GM12865 (cell line): ENCODE measurements at regions not wholly inside any gene's neighbourhood (a gene's known extent, or its start where the extent isn't known, plus 50 kb on each side); places are given as distances from the start of the nearest gene placed in this dataset.

ENCODE experiments used
- DNase-seq: peaks from one replicate; pipeline ENCODE4 v3.0.0; 2010; ENCODE audit warnings: low read depth
- H3K4me3 ChIP-seq: 2 replicates; pipeline ENCODE4 v1.5.1; 2011; ENCODE audit warnings: mild to moderate bottlenecking, low read depth, low read length, control low read depth
- TF ChIP-seq, protein P1 (sequence below): IDR thresholded peaks from 2 replicates; pipeline ENCODE4 v1.5.1; 2011; ENCODE audit warnings: low read length, control low read depth, low read depth, inconsistent platforms; ENCODE audit not compliant: insufficient read depth; ENCODE audit errors: missing control alignments

DNA sequence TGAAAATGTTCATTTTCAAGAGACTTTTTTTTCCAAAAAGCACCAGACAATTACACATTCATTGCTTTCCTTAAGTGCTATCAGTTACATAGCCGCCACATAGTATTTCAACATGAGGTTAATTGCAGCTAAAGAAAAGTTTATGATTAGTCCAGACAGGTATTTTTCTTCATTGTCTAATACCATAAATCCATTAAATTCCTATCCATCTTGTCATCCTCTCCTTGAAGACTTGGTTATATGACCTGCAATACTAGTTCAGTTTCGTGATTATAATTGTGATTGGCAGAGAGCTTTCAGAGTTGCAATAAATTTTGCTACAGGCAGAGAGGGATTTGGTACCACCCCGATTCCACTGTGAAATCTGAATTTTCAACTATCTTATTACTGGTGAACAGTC lies 437.7 kb downstream of the GPATCH2 start:
- DNase-seq: no peak
- H3K4me3 ChIP-seq: no peak overlapping the region
- TF ChIP-seq, protein P1, sequence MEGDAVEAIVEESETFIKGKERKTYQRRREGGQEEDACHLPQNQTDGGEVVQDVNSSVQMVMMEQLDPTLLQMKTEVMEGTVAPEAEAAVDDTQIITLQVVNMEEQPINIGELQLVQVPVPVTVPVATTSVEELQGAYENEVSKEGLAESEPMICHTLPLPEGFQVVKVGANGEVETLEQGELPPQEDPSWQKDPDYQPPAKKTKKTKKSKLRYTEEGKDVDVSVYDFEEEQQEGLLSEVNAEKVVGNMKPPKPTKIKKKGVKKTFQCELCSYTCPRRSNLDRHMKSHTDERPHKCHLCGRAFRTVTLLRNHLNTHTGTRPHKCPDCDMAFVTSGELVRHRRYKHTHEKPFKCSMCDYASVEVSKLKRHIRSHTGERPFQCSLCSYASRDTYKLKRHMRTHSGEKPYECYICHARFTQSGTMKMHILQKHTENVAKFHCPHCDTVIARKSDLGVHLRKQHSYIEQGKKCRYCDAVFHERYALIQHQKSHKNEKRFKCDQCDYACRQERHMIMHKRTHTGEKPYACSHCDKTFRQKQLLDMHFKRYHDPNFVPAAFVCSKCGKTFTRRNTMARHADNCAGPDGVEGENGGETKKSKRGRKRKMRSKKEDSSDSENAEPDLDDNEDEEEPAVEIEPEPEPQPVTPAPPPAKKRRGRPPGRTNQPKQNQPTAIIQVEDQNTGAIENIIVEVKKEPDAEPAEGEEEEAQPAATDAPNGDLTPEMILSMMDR: no peak

DNA sequence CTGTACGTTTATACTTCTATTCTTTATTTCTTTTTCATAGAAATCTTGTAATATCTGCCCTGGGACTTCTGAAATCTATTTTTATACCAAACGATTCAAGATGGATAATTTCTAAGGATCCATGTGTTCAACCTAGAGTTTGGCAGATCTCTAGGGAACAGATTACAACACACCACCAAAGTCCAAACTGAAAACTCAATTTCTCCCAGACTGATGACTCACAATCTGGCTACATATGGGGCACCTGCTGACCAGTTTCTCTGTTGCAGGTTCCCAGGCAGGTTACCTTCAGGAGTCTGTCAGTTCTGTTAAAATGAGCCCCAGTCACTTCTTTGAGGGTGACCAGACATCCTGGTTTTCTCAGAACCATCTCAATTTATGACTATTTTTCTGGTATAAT lies 439.4 kb downstream of the GPATCH2 start:
- TF ChIP-seq, protein P1: no peak
- DNase-seq: no peak
- no peak overlapping the region for H3K4me3 ChIP-seq

DNA sequence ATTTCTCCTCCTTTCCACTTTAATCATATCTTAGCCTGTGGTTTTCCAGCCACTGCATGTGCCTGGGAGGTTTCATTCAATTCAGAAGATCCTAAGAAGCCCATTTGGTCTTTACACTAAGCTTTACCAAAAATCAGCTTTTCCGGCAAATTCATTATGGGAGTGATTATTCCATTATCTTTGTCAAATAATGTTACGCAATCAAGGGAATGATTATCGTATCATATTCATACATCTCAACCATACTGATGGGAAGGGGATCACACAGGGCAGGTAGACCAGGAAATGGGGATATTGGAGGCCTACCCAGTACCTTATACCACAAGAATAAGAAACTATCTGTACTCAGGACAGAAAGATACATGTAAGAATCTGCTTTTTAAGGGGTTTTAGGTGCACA lies 440.5 kb downstream of the GPATCH2 start:
- TF ChIP-seq, protein P1: no peak
- no peak for DNase-seq
- no peak overlapping the region for H3K4me3 ChIP-seq

DNA sequence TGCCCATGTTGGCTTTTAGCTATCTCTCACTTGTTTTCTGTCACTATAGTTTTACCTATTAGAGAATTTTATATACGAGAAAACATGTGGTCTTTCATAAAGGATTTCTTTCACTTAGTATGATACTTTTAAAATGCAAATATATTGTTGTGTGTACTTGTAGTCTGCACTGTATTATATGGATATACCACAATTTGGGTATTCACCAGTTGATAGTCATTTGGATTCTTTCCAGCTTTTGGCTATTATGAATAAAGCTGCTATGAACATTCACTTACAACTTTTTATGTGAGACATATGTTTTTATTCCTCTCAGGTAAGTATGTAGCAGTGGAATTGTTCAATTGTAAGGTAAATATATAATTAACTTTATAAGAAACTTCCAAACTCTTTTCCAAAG lies 441.5 kb downstream of the GPATCH2 start:
- TF ChIP-seq, protein P1: no peak
- no peak overlapping the region for H3K4me3 ChIP-seq
- DNase-seq: no peak

DNA sequence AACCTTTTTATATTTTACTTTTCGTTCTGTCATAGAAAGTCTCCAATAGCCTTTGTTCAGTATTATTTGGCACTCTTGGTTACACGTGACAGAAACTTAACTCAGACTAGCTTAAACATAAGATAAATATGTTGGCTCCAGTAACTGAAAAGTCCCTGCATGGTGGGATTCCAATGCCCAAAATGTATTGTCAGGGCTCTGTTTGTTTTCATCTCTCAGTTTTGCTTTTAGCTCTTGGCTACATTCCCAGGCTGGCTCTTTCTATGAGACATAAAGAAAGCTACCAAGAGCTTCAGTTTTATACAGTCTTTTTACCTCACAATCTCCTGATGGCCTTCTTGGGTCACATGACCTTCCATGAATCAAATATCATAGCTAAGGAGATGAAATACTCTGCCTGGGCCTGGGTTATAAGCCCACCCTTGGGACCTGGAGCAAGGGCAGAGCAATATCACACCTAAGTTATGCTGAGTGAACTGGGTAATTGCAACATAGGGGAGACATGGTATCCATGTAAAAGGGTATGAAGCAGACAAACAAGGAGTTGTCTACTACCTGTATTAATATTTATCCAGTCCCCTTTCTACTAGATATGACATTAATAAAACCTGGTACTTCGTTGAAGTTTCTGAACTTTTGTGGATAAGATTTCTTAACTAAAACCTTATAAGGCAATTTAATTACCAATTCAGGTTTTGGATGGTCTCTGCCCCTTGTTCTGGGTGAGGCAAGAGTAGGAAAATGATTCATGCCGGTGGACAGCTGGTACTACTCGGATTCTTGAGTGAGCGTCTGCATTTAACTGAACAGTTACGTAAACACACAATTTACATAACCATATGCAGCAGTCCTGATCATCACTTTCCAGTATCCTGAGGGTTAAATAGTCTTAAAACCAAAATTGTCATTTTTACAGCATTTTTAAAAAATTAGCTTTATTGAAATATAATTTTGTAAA lies 442.3 kb downstream of the GPATCH2 start:
- no peak overlapping the region for H3K4me3 ChIP-seq
- TF ChIP-seq, protein P1: no peak

DNA sequence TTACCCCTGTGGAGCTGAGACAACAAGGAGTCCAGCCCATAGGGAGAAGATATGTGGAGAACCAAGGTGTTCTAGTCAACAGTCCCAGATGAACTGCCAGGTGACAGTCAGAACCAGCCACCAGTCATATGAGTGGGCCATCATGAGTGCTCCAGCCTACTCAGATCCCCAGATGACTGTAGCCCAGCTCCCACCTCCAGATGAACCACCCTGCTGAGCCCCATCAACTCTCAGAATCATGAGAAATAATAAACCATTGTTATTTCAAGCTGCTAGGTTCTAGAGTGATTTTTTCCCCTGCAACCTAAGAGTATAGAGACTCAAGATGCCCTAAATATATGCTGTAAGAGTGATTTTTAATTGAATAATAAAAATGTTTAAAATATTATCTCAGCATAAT lies 444.2 kb downstream of the GPATCH2 start:
- DNase-seq: no peak
- no peak overlapping the region for H3K4me3 ChIP-seq
- TF ChIP-seq, protein P1: no peak

More for the DNA sequence above, 442.3 kb downstream of the GPATCH2 start:
- DNase-seq: peak; percentile 21
